ENCODE measurements at regions not wholly inside any gene's neighbourhood (a gene's known extent, or its start where the extent isn't known, plus 50 kb on each side); places are given as distances from the start of the nearest gene placed in this dataset.

GRCh38 chr20:39904476-39905112 lies 784.4 kb downstream of the MAFB start:
- no peak for TF ChIP-seq CTCF (IDR thresholded peaks at IDR 0.05; ENCODE audit: insufficient read depth, low read length, poor library complexity, severe bottlenecking)
- TF ChIP-seq EZH2phosphoT487 (conservative IDR thresholded peaks at IDR 0.05; ENCODE audit: low read length), result no peak

Measured in SU-DHL-6 (cell line).